GM19025 (cell line): ENCODE measurements at regions not wholly inside any gene's neighbourhood (a gene's known extent, or its start where the extent isn't known, plus 50 kb on each side); places are given as distances from the start of the nearest gene placed in this dataset.
A peak's percentile ranks its signal among the peaks of the same experiment; 100 is the strongest.
"Not testable (repeated sequence)": the region's sequence is repeated elsewhere in the genome, so short reads cannot be mapped to it uniquely, and the experiment has no call there.

Experiments used
- ATAC-seq: cut with Tn5 transposase; IDR thresholded peaks from one replicate; pipeline ENCODE4 v1.9.1; 2021; ENCODE audit warnings: mild to moderate bottlenecking, low read depth, moderate library complexity; ENCODE audit not compliant: unreplicated experiment

- ATAC-seq = no peak
Measured at GRCh38 chr12:89192429-89192828, 159.9 kb downstream of the DUSP6 start.

- ATAC-seq = not testable (repeated sequence)
Measured at GRCh38 chr12:89191597-89191996, 160.7 kb downstream of the DUSP6 start.

- ATAC-seq = no peak
Measured at GRCh38 chr12:89189448-89189847, 162.9 kb downstream of the DUSP6 start.

GRCh38 chr12:89187507-89187906 is 164.8 kb downstream of the DUSP6 start:
- ATAC-seq = no peak

DNA sequence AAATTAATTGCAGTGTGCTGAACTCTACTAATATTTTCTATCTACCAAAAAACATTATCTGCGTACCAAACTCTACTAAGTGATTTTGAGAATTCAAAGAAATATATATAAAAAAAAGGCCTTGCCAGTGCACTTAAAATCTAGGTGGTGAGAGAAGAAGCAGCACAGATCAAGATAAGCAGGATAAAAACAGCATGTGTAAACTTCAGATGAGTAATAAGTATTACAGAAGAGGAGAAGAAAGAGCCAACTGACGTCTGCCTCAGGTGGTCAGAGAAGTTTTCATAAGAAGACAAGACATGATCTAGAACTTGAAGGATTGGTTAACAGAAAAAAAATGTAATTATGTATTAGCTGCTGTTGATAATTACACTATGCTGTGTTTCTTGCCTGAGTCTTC is 166.4 kb downstream of the DUSP6 start:
- no peak for ATAC-seq

- no peak for ATAC-seq
Measured at GRCh38 chr12:89185181-89185580, 167.1 kb downstream of the DUSP6 start.

GRCh38 chr12:89183985-89184435 is 168.3 kb downstream of the DUSP6 start:
- ATAC-seq = no peak

DNA sequence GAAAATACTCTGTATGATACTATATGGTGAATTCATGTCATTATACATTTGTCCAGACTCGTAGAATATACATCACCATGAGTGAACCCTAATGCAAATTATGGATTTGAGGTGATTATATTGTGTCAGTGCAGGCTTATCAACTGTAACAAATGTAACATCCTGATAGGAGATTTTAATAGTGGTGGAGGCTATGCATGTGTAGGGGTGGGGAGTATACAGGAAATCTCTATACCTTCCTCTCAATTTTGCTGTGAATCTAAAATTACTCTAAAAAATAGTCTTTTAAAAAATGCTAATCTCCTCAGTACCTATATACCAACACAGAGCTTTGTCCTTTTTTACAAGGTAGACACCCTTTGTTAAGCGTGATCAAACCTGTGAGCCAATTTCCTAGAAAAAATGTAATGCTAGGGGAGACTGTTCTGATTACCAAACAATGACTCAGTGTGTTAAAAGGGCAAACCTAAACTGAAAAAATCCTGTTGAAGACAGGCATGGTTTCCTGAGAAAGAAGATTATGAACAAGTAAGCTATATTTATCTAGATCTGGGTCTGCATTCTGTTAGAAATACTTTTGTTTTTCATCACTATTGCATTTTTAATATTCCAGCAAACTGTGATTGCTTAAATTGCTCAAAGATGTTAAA is 170.9 kb downstream of the DUSP6 start:
- ATAC-seq = no peak

DNA sequence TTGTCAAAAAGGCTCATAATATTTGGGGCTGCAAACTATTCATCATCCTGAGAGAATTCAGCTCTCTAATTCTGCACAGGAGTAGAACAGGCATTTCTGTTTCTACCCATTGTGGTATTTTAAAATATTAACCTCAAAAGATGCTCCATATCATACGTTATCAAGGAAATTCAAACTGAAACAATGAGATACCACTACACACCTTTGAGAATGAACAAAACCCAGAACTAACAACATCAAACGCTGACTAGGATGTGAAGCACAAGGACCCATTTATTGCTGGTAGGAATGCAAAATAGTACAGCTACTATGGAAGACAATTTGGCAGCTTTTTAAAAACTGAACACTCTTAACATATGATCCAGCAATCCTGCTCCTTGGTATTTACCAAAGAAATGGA is 171.8 kb downstream of the DUSP6 start:
- no peak for ATAC-seq

GRCh38 chr12:89179983-89180382 is 172.3 kb downstream of the DUSP6 start:
- no peak for ATAC-seq

DNA sequence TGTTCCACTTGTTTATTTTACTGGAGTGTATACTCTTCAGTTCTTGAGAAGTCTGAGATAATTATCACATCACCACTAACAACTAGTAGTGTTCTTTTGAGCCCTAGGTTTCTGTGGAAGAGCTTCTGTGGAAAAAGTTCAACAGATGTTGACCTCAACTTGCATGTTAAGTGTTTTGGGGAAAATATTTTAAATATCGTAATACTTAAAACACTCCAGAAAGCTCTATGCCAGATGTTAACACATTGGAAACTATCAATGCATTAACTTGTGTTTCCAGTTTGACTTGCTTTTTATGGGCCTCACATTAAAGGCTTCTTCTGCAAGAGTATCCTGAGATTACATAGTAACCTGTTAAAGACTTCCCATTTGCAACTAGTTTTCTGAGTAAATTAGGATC is 173.1 kb downstream of the DUSP6 start:
- ATAC-seq = no peak

- ATAC-seq = no peak
Measured at GRCh38 chr12:89177802-89178395, 174.4 kb downstream of the DUSP6 start.

DNA sequence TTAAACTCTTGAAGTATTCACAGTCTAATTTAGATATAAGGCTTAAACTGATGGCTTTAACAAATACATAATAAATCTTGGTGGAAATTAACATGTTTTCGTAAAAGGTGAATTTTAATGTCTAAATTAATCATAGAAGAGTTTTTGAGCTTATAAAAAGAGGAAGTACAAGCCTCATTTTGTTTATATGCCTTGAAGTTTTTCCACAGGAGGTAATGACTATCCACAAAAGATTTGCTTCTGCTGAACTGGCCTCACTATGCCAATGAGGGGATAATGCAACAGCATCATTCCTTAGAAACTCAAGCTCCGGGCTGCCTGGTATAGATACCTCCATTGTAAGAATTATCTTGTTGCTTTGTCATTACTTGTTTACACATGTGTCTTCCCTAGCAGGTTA is 175.6 kb downstream of the DUSP6 start:
- no peak for ATAC-seq

DNA sequence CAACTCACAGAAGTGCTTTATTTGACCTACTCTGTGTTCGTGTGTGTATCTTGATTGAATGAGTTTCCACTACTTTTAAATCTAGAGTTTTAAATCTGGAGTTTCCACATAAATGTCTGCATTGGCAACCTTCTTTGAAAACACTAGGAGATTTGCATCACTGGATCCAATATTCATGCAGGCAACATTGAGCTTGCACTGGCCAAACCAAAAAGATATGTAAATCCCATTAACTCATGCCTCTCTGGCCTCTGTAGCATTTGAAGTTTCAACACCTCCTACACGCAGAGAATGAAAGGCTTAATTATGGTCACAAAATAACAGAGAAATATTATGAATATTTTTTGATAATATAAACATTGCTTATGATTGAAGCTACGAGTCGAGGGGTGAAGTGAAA is 178.6 kb downstream of the DUSP6 start:
- ATAC-seq = no peak

GRCh38 chr12:89173096-89173495 is 179.2 kb downstream of the DUSP6 start:
- no peak for ATAC-seq

GRCh38 chr12:89172224-89172623 is 180.1 kb downstream of the DUSP6 start:
- no peak for ATAC-seq

- no peak for ATAC-seq
Measured at GRCh38 chr12:89169321-89169720, 183.0 kb downstream of the DUSP6 start.

- ATAC-seq = no peak
Measured at GRCh38 chr12:89167986-89168385, 184.3 kb downstream of the DUSP6 start.

GRCh38 chr12:89166525-89166934 is 185.8 kb downstream of the DUSP6 start:
- ATAC-seq = peak; percentile 60

GRCh38 chr12:89166121-89166520 is 186.2 kb downstream of the DUSP6 start:
- ATAC-seq = no peak

GRCh38 chr12:89165703-89166102 is 186.6 kb downstream of the DUSP6 start:
- ATAC-seq = no peak

DNA sequence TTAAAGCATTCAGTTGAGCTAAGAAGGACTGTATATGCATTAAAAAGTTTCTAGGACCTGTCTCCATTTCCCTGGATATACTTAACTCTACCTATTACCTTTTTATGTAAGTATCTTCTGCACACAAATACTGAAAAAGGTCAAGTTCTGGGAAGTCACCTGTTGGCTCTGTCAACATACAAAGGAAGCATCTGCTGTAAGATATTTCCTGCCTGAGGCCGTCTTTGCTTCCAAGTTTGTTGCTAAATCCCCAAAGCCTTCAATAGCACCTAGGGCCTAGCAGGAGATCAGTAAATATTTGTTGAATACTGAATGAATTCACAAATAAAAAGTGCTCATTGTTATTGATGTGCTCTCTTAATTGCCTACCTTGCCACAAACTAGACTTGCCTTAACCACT is 188.4 kb downstream of the DUSP6 start:
- ATAC-seq = no peak
